KMS-11 (cell line): ENCODE measurements at regions not wholly inside any gene's neighbourhood (a gene's known extent, or its start where the extent isn't known, plus 50 kb on each side); places are given as distances from the start of the nearest gene placed in this dataset.

Experiments
- H2AFZ ChIP-seq: fragments of 200-600 bp; sonication (generic); 2 replicates; pipeline ENCODE4 v1.6.1; 2016; ENCODE audit warnings: antibody characterized with exemption, mixed run types, low read depth
- H3K27ac ChIP-seq: fragments of 200-600 bp; sonication (generic); 2 replicates; pipeline ENCODE4 v1.6.1; 2016; ENCODE audit warnings: mild to moderate bottlenecking, mixed run types
- H3K27me3 ChIP-seq: fragments of 200-600 bp; sonication (generic); 2 replicates; pipeline ENCODE4 v1.6.1; 2017; ENCODE audit warnings: mild to moderate bottlenecking, low read depth, mixed run types, moderate library complexity; ENCODE audit not compliant: insufficient read depth
- H3K36me3 ChIP-seq: fragments of 200-600 bp; sonication (generic); 2 replicates; pipeline ENCODE4 v1.6.1; 2017; ENCODE audit warnings: mild to moderate bottlenecking, mixed run types; ENCODE audit not compliant: insufficient read depth
- H3K4me1 ChIP-seq: fragments of 200-600 bp; sonication (generic); 2 replicates; pipeline ENCODE4 v1.6.1; 2016; ENCODE audit warnings: mild to moderate bottlenecking, low read depth, mixed run types; ENCODE audit not compliant: poor library complexity, severe bottlenecking
- H3K4me2 ChIP-seq: fragments of 200-600 bp; sonication (generic); 2 replicates; pipeline ENCODE4 v1.7.0; 2016; ENCODE audit warnings: mild to moderate bottlenecking, mixed run types
- H3K4me3 ChIP-seq: fragments of 200-600 bp; sonication (generic); IDR thresholded peaks from 2 replicates; pipeline ENCODE4 v1.6.1; 2017; ENCODE audit warnings: low read depth, low read length, mixed read lengths; ENCODE audit not compliant: insufficient read depth
- H3K79me2 ChIP-seq: fragments of 200-600 bp; sonication (generic); 2 replicates; pipeline ENCODE4 v1.6.1; 2016; ENCODE audit warnings: low read depth, mixed run types; ENCODE audit not compliant: insufficient read depth
- H3K9ac ChIP-seq: fragments of 200-600 bp; sonication (generic); 2 replicates; pipeline ENCODE4 v1.6.1; 2016; ENCODE audit warnings: mild to moderate bottlenecking, mixed run types
- H4K20me1 ChIP-seq: fragments of 200-600 bp; sonication (generic); 2 replicates; pipeline ENCODE4 v1.6.1; 2016; ENCODE audit warnings: mild to moderate bottlenecking, mixed run types; ENCODE audit not compliant: insufficient read depth
- CTCF ChIP-seq: fragments of 200-600 bp; sonication (generic); conservative IDR thresholded peaks from 2 replicates; pipeline ENCODE4 v1.6.1; 2017; ENCODE audit warnings: low read depth, mild to moderate bottlenecking, antibody characterized with exemption, low read length, moderate library complexity, mixed read lengths

DNA sequence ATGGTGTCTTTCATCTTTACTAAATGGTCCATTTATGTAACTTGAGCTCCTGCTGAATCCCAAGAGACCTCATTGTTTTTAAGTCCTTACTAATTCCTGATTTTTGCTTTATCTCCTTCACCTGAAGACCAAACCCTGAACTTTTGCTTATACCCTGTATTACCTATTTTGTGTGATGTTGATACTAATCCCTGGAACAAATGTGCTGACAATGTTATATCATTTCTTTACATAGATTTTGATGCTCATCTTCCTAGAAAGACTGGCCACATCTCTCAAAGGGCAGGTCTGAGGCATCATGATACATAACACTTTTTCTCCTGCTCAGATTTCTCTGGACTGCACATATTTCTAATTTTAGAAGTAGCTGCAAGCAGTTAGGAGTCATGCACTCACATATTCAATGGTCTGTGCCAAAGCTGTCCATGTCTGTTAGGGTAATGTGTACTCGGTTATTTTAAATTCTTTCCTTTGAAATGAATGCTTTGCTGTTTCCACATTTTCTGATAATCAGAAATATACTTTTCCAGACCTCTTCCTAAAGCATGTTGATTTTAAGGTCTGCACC is 427.9 kb upstream of the HNRNPA3 start:
- Histone ChIP-seq H3K4me2 (no peak overlapping the region), H3K36me3 (no peaks in the 10 kb centered on the region), H3K27me3 (no peaks in the 10 kb centered on the region), H2AFZ (no peak overlapping the region), H3K27ac (no peak overlapping the region), H4K20me1 (no peaks in the 10 kb centered on the region), H3K4me3 (no peak overlapping the region), H3K9ac (no peak overlapping the region), H3K4me1 (no peaks in the 10 kb centered on the region), H3K79me2 (no peaks in the 10 kb centered on the region)
- no peak for TF ChIP-seq CTCF

GRCh38 chr2:176789751-176790150 is 422.8 kb upstream of the HNRNPA3 start:
- H3K27me3 ChIP-seq, result no peaks in the 10 kb centered on the region
- H3K4me2 ChIP-seq, result no peak overlapping the region
- no peak overlapping the region for H3K27ac ChIP-seq
- no peak for TF ChIP-seq CTCF
- H4K20me1 ChIP-seq, result no peaks in the 10 kb centered on the region
- no peaks in the 10 kb centered on the region for H3K4me1 ChIP-seq
- no peak overlapping the region for H2AFZ ChIP-seq
- no peak overlapping the region for H3K4me3 ChIP-seq
- no peaks in the 10 kb centered on the region for H3K79me2 ChIP-seq
- no peaks in the 10 kb centered on the region for H3K36me3 ChIP-seq
- H3K9ac ChIP-seq, result no peak overlapping the region

DNA sequence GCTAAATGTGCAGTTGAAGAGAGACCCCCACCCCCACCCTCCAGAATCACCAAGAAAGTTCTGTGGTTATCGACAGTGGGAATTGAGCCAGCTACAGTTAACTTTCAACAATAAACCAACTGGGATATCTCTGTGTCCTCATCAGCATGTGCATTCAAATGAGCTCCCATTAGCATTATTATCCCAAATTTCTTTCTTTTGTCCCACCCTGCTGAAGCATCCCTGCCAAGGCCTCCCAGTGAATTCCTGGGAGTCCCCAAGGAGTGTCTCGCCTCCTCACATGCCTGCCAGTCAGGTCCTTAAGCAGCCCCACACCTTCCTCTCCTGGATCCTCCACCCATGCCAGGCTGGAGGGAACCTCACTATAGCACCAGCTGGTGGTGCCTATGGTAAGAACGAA is 422.1 kb upstream of the HNRNPA3 start:
- Histone ChIP-seq H2AFZ (no peak overlapping the region), H3K4me1 (no peaks in the 10 kb centered on the region), H3K4me3 (no peak overlapping the region), H3K36me3 (no peaks in the 10 kb centered on the region), H4K20me1 (no peaks in the 10 kb centered on the region), H3K4me2 (no peak overlapping the region), H3K27me3 (no peaks in the 10 kb centered on the region), H3K79me2 (no peaks in the 10 kb centered on the region), H3K9ac (no peak overlapping the region), H3K27ac (no peak overlapping the region)
- TF ChIP-seq CTCF, result no peak

- Histone ChIP-seq H3K27ac (no peak overlapping the region), H3K4me2 (no peak overlapping the region), H3K4me3 (no peak overlapping the region), H4K20me1 (no peaks in the 10 kb centered on the region), H3K36me3 (no peaks in the 10 kb centered on the region), H3K27me3 (no peaks in the 10 kb centered on the region), H3K9ac (no peak overlapping the region), H3K79me2 (no peaks in the 10 kb centered on the region), H3K4me1 (no peaks in the 10 kb centered on the region), H2AFZ (no peak overlapping the region)
- no peak for TF ChIP-seq CTCF
Measured at GRCh38 chr2:176793792-176794191, 418.8 kb upstream of the HNRNPA3 start.

DNA sequence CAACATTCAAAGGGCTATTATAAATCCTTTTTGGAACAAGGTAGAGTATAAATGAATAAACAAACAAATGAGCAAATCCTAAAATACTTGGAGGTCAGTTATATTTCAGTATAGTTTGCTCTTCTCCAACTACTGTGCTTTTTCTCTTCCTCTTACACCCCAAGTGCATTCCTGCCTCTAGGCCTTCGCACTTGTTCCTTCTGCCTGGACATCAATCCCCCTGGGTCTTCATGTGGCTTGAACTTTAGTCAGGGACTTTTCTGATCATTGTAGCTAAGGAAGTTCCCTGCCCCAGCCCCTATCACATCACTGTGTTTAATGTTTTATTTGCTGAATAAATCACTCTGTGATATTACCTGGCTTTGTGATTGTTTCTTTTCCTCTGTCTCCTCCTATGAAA is 418.2 kb upstream of the HNRNPA3 start:
- H4K20me1 ChIP-seq, result no peaks in the 10 kb centered on the region
- H3K4me3 ChIP-seq, result no peak overlapping the region
- no peak overlapping the region for H3K9ac ChIP-seq
- no peaks in the 10 kb centered on the region for H3K27me3 ChIP-seq
- H3K4me2 ChIP-seq, result no peak overlapping the region
- H3K4me1 ChIP-seq, result no peaks in the 10 kb centered on the region
- H3K36me3 ChIP-seq, result no peaks in the 10 kb centered on the region
- H3K79me2 ChIP-seq, result no peaks in the 10 kb centered on the region
- TF ChIP-seq CTCF, result no peak
- no peak overlapping the region for H2AFZ ChIP-seq
- no peak overlapping the region for H3K27ac ChIP-seq
